HepG2 (cell line): ENCODE measurements at regions not wholly inside any gene's neighbourhood (a gene's known extent, or its start where the extent isn't known, plus 50 kb on each side); places are given as distances from the start of the nearest gene placed in this dataset.

ENCODE experiments used
- ATF7 ChIP-seq, 2 experiments: fragments of 450-650 bp in 1 of 2; sonication (generic) in 1 of 2; formaldehyde crosslinking in 1 of 2; IDR thresholded peaks; 2 replicates each; pipeline versions ENCODE4 v1.4.0 to v1.6.1; 2016 to 2020; ENCODE audit warnings: antibody characterized with exemption in 1 of 2, mild to moderate bottlenecking in 1 of 2, missing genetic modification reagents in 1 of 2
- CHD2 ChIP-seq: IDR thresholded peaks from 2 replicates; pipeline ENCODE4 v1.6.1; 2011; ENCODE audit warnings: low read depth, low read length, improper control_type of control experiment
- CTCF ChIP-seq: sonication (generic); formaldehyde crosslinking; IDR thresholded peaks from 2 replicates; pipeline ENCODE4 v1.5.0; 2020; ENCODE audit warnings: mild to moderate bottlenecking, missing genetic modification reagents, moderate library complexity
- ETV6 ChIP-seq: sonication (generic); formaldehyde crosslinking; conservative IDR thresholded peaks from 2 replicates; pipeline ENCODE4 v1.4.0; 2020; ENCODE audit warnings: missing genetic modification reagents
- GTF3A ChIP-seq: sonication (generic); formaldehyde crosslinking; conservative IDR thresholded peaks from 2 replicates; pipeline ENCODE4 v1.4.0; 2020; ENCODE audit warnings: mild to moderate bottlenecking, missing genetic modification reagents
- POLR2AphosphoS5 ChIP-seq: IDR thresholded peaks from 2 replicates; pipeline ENCODE4 v1.6.1; 2012; ENCODE audit warnings: low read depth, low read length
- PRDM15 ChIP-seq: sonication (generic); formaldehyde crosslinking; IDR thresholded peaks from 2 replicates; pipeline ENCODE4 v1.4.0; 2020; ENCODE audit warnings: missing genetic modification reagents
- RAD51 ChIP-seq: fragments of 450-650 bp; IDR thresholded peaks from 2 replicates; pipeline ENCODE4 v1.6.1; 2016; ENCODE audit warnings: borderline replicate concordance
- SNRNP70 ChIP-seq: fragments of 200-400 bp; formaldehyde crosslinking; IDR thresholded peaks from 2 replicates; pipeline ENCODE4 v1.6.1; 2017; ENCODE audit warnings: mild to moderate bottlenecking, low read depth, low read length, moderate library complexity
- YY1 ChIP-seq: IDR thresholded peaks from 2 replicates; pipeline ENCODE4 v1.6.1; 2011; ENCODE audit warnings: low read length, low read depth, moderate library complexity, mild to moderate bottlenecking; ENCODE audit not compliant: insufficient read depth, insufficient replicate concordance
- ZNF563 ChIP-seq: sonication (generic); formaldehyde crosslinking; IDR thresholded peaks from 2 replicates; pipeline ENCODE4 v1.8.0; 2022; ENCODE audit warnings: mild to moderate bottlenecking, moderate library complexity, missing genetic modification reagents
- ZNF672 ChIP-seq: sonication (generic); formaldehyde crosslinking; IDR thresholded peaks from 2 replicates; pipeline ENCODE4 v1.8.1; 2022; ENCODE audit warnings: missing genetic modification reagents

GRCh38 chr14:71208702-71209357 lies 301.6 kb downstream of the PCNX1 start:
- TF ChIP-seq CTCF (CRISPR knock-in tag) (no peak), CHD2 (no peak), POLR2AphosphoS5 (no peak), SNRNP70 (no peak), ZNF563 (CRISPR knock-in tag) (no peak), ATF7 (IDR thresholded peaks at IDR 0.05) (no peak), ATF7 (CRISPR knock-in tag; IDR thresholded peaks at IDR 0.05) (no peak), RAD51 (no peak), ZNF672 (CRISPR knock-in tag) (no peak), YY1 (no peak), GTF3A (CRISPR knock-in tag) (no peak), PRDM15 (CRISPR knock-in tag) (no peak), ETV6 (CRISPR knock-in tag) (no peak)
